Naive thymus-derived CD8-positive, alpha-beta T cell (primary cell): ENCODE measurements at regions not wholly inside any gene's neighbourhood (a gene's known extent, or its start where the extent isn't known, plus 50 kb on each side); places are given as distances from the start of the nearest gene placed in this dataset.

Experiments used
- ATAC-seq, 2 donors: fragments of 150-1000 bp; cut with Tn5 transposase in 1 of 2; sonication (Bioruptor Pico), chemical (Tn5 transposase) in 1 of 2; 1 replicate in 1 of 2; 2 replicates in 1 of 2; pipeline ENCODE4 v1.10.0; 2021; ENCODE audit warnings: mild to moderate bottlenecking in 2 of 2, moderate library complexity in 2 of 2
- POLR2A ChIA-PET: fragments of 350-600 bp; sonication (Branson Sonifier 250); formaldehyde crosslinking; loops from one replicate; lab custom pipeline; 2021; ENCODE audit warnings: antibody characterized with exemption; lab: Charles Lee
- DNase-seq, 10 donors: peaks; one replicate each; pipeline versions ENCODE4 v3.0.0 to v3.0.0-alpha.2; 2020 to 2022
- H3K27ac Mint-ChIP-seq, 10 donors: one replicate each; pipeline ENCODE4 v1.8.0; 2020 to 2022; ENCODE audit warnings: mild to moderate bottlenecking in 10 of 10, mixed read lengths in 10 of 10, moderate library complexity in 4 of 10, inconsistent platforms in 1 of 10
- H3K27me3 Mint-ChIP-seq, 5 donors: one replicate each; pipeline ENCODE4 v1.8.0; 2021 to 2022; ENCODE audit warnings: mixed read lengths in 5 of 5
- H3K36me3 Mint-ChIP-seq, 3 donors: one replicate each; pipeline ENCODE4 v1.8.0; 2020 to 2022; ENCODE audit warnings: mixed read lengths in 3 of 3, mild to moderate bottlenecking in 2 of 3, inconsistent platforms in 1 of 3
- H3K4me1 Mint-ChIP-seq, 4 donors: one replicate each; pipeline ENCODE4 v1.8.0; 2021 to 2022; ENCODE audit warnings: mixed read lengths in 4 of 4
- H3K4me3 Mint-ChIP-seq, 10 donors: one replicate each; pipeline ENCODE4 v1.8.0; 2020 to 2022; ENCODE audit warnings: mild to moderate bottlenecking in 10 of 10, mixed read lengths in 10 of 10, moderate library complexity in 6 of 10, inconsistent platforms in 1 of 10
- H3K9me3 Mint-ChIP-seq, 9 donors: one replicate each; pipeline ENCODE4 v1.8.0; 2020 to 2022; ENCODE audit warnings: mixed read lengths in 9 of 9, mild to moderate bottlenecking in 3 of 9, inconsistent platforms in 1 of 9, moderate library complexity in 1 of 9

DNA sequence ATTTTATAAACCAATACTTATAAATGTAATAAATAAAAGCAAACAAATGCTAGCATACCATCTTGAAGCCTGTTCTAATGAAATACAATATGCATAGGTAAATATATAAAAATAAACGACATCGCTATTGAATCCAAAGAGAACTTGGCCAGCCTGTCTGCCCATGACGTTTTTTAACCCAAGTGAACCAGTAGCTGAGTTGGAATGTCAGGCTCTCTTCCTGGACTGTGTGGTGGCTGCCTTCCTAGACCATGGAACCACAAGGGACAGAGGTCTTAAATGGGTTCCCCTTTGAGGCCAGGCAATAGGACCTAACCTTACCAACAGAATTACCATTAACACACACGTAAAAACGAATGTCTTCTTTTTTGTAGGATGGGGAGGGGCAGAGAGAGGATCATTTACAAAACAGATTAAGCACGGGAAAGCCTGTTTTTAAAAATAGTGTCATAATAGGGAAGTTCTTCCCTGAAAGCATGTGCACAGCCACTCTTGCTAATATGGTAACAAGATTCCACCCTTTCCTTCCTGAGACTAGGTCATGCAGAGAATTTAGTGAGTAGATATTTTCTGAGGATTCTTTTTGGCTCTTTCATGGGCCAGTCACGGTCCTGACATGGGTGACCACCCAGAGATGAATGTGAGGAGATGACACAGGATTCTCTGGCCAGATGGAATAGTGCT, 69.4 kb upstream of the ACSL1 start:
- Mint-ChIP-seq H3K9me3 (peaks cover 0 to 5% (median 3%) of the 10 kb centered on the region in 9 donors), H3K36me3 (no peaks in the 10 kb centered on the region), H3K4me3 (no peak overlapping the region), H3K27ac (peak overlapping the region in 1 of 10 donors; percentile 60), H3K4me1 (peaks cover 0 to 13% (median 3%) of the 10 kb centered on the region in 4 donors), H3K27me3 (peaks cover 10 to 24% (median 14%) of the 10 kb centered on the region in 5 donors)
- DNase-seq = no peak
- POLR2A ChIA-PET = no interaction called here
- no peak for ATAC-seq

GRCh38 chr4:184896868-184897715, 71.3 kb upstream of the ACSL1 start:
- H3K4me3 Mint-ChIP-seq = no peak overlapping the region
- H3K27ac Mint-ChIP-seq = no peak overlapping the region
- DNase-seq (no peak), ATAC-seq (no peak)
- H3K36me3 Mint-ChIP-seq = no peaks in the 10 kb centered on the region
- POLR2A ChIA-PET = no interaction called here
- H3K9me3 Mint-ChIP-seq = peaks cover 0 to 5% (median 3%) of the 10 kb centered on the region in 9 donors
- peaks cover 6 to 20% (median 9%) of the 10 kb centered on the region in 5 donors for H3K27me3 Mint-ChIP-seq
- peaks cover 0 to 13% (median 0%) of the 10 kb centered on the region in 4 donors for H3K4me1 Mint-ChIP-seq

DNA sequence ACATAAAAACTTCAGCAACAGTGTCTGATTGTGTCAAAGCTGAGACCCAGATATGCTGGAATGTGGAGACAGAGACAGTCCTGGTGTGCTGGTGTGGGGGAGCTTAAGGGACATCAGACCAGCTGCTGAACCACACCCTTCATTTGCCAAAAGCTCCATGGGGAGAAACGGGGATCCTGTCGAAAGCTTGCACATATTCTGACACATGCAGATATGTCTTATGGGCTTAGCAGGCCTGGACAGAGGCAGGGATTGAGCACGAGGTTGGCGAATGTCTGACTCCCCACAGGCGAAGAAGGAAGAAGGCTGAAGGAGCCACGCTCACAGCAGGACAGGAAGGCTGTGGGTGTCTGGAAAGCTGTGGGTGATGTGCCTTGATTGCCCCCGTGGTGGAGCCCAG, 72.1 kb upstream of the ACSL1 start:
- H3K9me3 Mint-ChIP-seq = peaks cover 0 to 5% (median 3%) of the 10 kb centered on the region in 9 donors
- H3K4me1 Mint-ChIP-seq = peaks cover 0 to 13% (median 0%) of the 10 kb centered on the region in 4 donors
- H3K36me3 Mint-ChIP-seq = no peaks in the 10 kb centered on the region
- no peak overlapping the region for H3K4me3 Mint-ChIP-seq
- POLR2A ChIA-PET = no interaction called here
- peak overlapping the region in 1 of 10 donors; percentile 12 for H3K27ac Mint-ChIP-seq
- ATAC-seq (no peak), DNase-seq (no peak)
- H3K27me3 Mint-ChIP-seq = peaks cover 6 to 20% (median 9%) of the 10 kb centered on the region in 5 donors

DNA sequence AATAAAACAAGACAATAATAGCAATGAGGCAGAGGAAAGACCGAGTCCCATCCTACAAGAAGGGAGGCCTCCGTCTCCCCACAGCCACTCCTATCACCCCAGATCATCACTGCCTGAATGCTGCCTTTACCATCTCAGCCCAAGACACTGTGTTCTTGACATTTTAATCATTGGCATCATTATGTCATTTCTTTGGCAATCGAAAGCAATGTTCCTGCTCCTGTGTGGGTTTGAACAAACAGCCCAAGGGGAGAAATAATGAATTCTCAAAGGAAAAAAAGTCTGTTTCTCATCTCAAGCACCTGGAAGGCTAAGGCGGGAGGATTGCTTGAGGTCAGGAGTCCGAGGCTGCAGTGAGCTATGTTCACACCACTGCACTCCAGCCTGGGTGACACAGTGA, 73.0 kb upstream of the ACSL1 start:
- no peak overlapping the region for H3K27ac Mint-ChIP-seq
- ATAC-seq = no peak
- POLR2A ChIA-PET = no interaction called here

DNA sequence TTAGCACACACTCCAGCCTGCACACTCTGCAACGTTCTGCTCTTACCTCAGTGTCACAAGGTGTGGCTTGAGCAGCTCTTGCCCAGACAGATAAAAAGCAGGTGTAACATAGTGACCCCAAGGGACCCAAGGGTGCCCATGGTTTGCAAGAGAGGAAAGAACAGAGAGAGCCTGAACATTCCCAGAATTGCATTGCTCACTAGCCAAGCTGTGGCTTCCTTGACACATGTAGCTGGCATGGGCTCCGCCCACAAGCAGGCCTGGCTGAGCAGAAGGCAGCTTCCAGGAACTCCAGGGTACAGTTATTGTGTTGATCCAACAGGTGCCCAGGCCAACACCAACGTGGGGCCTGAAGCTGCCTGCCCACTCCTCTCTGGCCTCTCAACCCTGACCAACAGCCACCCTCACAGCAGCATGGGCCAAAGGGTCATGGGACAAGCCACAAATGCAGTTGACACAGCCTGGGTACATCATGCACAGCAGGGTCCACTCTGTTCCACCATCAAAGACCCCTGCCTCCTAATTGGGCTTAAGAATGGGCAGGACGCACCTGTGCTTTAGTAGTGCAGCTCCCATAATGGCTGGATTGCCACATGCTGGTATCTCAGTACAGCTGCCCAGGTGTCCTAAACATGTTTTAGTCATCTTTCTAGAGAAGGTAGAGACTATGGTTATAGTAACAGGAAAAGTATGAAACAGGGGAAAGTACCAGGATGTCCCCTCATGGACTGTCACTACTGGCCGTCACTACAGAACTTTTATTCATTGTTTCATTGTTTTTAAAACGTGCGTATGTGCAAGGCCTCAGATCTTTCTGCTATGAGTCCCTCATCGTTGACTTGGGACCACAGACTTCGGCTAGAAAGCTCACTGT, 73.7 kb upstream of the ACSL1 start:
- POLR2A ChIA-PET = no interaction called here
- ATAC-seq (no peak), DNase-seq (no peak)
- H3K27ac Mint-ChIP-seq = no peak overlapping the region
- no peak overlapping the region for H3K4me3 Mint-ChIP-seq
- no peaks in the 10 kb centered on the region for H3K36me3 Mint-ChIP-seq
- H3K4me1 Mint-ChIP-seq = peaks cover 0 to 13% (median 0%) of the 10 kb centered on the region in 4 donors
- no peaks in the 10 kb centered on the region for H3K9me3 Mint-ChIP-seq
- H3K27me3 Mint-ChIP-seq = peaks cover 4 to 14% (median 6%) of the 10 kb centered on the region in 5 donors

More for the DNA sequence above, 73.0 kb upstream of the ACSL1 start:
- Mint-ChIP-seq H3K4me1 (peaks cover 0 to 13% (median 0%) of the 10 kb centered on the region in 4 donors), H3K36me3 (no peaks in the 10 kb centered on the region), H3K27me3 (peaks cover 6 to 19% (median 9%) of the 10 kb centered on the region in 5 donors), H3K4me3 (no peak overlapping the region), H3K9me3 (peaks cover 0 to 4% (median 1%) of the 10 kb centered on the region in 9 donors)
- no peak for DNase-seq

DNA sequence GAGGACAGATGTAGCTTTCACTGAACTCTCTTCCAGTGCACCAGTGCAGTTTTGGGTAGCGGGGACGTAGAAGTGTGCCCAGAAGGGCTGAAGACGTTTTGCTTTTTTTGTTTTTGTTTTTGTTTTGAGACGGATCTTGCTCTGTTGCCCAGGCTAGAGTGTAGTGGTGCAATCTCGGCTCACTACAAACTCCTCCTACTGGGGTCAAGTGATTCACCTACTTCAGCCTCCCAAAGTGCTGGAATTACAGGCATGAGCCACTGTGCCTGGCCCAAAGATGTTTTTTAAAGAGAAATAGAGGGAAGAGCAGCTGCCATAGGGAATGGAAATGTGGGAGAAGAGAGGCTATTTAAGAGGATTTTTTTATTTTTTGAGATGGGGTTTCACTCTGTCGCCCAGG, 74.4 kb upstream of the ACSL1 start:
- Mint-ChIP-seq H3K4me3 (no peak overlapping the region), H3K9me3 (no peaks in the 10 kb centered on the region), H3K36me3 (no peaks in the 10 kb centered on the region), H3K27ac (no peak overlapping the region), H3K27me3 (peaks cover 4 to 14% (median 6%) of the 10 kb centered on the region in 5 donors), H3K4me1 (peaks cover 0 to 12% (median 0%) of the 10 kb centered on the region in 4 donors)
- ATAC-seq (no peak), DNase-seq (no peak)
- POLR2A ChIA-PET = no interaction called here

GRCh38 chr4:184902550-184902949, 76.8 kb upstream of the ACSL1 start:
- no peaks in the 10 kb centered on the region for H3K9me3 Mint-ChIP-seq
- POLR2A ChIA-PET = no interaction called here
- DNase-seq (no peak), ATAC-seq (no peak)
- H3K27me3 Mint-ChIP-seq = peaks cover 0 to 9% (median 0%) of the 10 kb centered on the region in 5 donors
- peaks cover 0 to 3% (median 1%) of the 10 kb centered on the region in 4 donors for H3K4me1 Mint-ChIP-seq
- H3K36me3 Mint-ChIP-seq = no peaks in the 10 kb centered on the region
- no peak overlapping the region for H3K27ac Mint-ChIP-seq
- no peak overlapping the region for H3K4me3 Mint-ChIP-seq

DNA sequence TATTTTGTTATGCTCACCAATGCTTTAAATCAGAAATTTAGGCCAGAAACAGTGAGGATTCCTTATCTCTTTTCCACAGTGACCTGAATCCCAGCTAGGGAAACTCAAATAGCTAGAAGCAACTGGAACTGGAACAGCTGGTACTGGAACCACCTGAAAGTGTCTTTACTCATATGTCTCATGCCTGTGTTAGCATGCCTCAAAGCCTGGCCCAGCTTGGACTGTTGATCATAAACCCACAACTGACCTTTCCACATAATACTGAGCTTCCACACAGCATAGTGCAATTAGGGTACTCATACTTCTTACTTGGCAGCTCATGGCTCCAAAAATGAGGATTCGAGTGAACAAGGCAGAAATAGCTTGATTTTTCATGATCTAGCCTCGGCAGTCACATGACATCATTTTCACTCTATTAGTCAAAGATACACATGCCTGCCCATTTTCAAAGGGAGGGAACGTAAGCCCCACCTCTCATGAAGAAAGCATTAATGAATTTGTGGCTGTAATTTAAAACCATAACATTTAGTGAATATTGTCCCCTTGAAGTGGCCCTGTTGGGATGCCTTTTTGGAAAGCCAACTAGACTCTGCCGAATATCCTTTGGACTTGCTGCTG, 80.8 kb upstream of the ACSL1 start:
- DNase-seq (no peak), ATAC-seq (no peak)
- H3K4me1 Mint-ChIP-seq = peaks cover 0 to 9% (median 4%) of the 10 kb centered on the region in 4 donors
- H3K4me3 Mint-ChIP-seq = no peak overlapping the region
- no peaks in the 10 kb centered on the region for H3K36me3 Mint-ChIP-seq
- H3K9me3 Mint-ChIP-seq = peaks cover 0 to 6% (median 2%) of the 10 kb centered on the region in 9 donors
- H3K27ac Mint-ChIP-seq = no peak overlapping the region
- H3K27me3 Mint-ChIP-seq = no peaks in the 10 kb centered on the region
- POLR2A ChIA-PET = no interaction called here

DNA sequence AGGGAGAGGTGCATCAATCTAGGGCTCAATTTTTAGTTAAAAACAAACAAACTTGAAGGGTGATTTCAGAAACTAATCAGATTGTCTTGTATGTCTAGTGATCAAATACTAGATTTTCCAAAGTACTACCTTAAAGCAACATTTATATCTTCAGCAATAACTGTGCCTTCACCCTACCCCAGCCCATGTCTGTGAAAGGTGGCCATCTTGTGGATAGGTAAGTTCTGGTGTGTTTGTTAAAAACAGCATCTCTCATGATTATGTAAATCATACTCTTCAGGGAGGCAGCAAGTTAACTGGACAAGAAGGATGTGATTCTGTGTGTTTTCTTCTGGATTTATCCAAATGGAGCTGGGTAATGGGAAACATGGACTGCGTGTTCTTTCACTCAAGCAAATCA, 81.4 kb upstream of the ACSL1 start:
- Mint-ChIP-seq H3K4me1 (peaks cover 0 to 9% (median 4%) of the 10 kb centered on the region in 4 donors), H3K9me3 (peaks cover 0 to 11% (median 7%) of the 10 kb centered on the region in 9 donors), H3K4me3 (no peak overlapping the region), H3K27ac (peak overlapping the region in 1 of 10 donors; percentile 2), H3K36me3 (peaks cover 0 to 6% (median 0%) of the 10 kb centered on the region in 3 donors), H3K27me3 (peaks cover 0 to 2% (median 2%) of the 10 kb centered on the region in 5 donors)
- ATAC-seq (no peak), DNase-seq (no peak)
- POLR2A ChIA-PET = no interaction called here

GRCh38 chr4:184907810-184908209, 82.0 kb upstream of the ACSL1 start:
- H3K9me3 Mint-ChIP-seq = peaks cover 0 to 16% (median 12%) of the 10 kb centered on the region in 9 donors
- peaks cover 0 to 10% (median 0%) of the 10 kb centered on the region in 3 donors for H3K36me3 Mint-ChIP-seq
- ATAC-seq (no peak), DNase-seq (no peak)
- no peak overlapping the region for H3K4me3 Mint-ChIP-seq
- peaks cover 0 to 6% (median 2%) of the 10 kb centered on the region in 5 donors for H3K27me3 Mint-ChIP-seq
- POLR2A ChIA-PET = no interaction called here
- H3K4me1 Mint-ChIP-seq = peaks cover 0 to 9% (median 4%) of the 10 kb centered on the region in 4 donors
- no peak overlapping the region for H3K27ac Mint-ChIP-seq

DNA sequence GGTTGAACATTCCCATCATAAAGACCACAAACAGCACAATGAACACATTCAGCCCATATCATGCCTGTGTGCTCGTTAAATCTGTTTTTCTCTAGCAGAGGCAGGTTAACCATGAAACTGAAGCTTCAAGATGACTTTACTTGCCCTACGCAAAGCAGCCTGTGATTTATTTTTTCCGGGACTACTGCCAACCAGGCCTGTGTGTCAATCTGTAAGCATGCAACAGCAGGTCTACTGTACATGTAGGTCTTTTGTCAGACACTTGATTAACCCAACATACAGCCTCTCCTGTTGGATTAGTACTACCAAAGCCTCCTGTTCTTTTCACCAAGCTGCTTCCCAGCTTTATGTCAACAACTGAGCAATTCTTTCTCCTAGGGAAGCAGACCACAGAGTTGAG, 85.5 kb upstream of the ACSL1 start:
- DNase-seq = no peak
- H3K4me1 Mint-ChIP-seq = peaks cover 0 to 9% (median 4%) of the 10 kb centered on the region in 4 donors
- no peak overlapping the region for H3K27ac Mint-ChIP-seq
- H3K36me3 Mint-ChIP-seq = peaks cover 0 to 10% (median 0%) of the 10 kb centered on the region in 3 donors
- H3K4me3 Mint-ChIP-seq = no peak overlapping the region
- no peak for ATAC-seq
- POLR2A ChIA-PET = no interaction called here
- peaks cover 0 to 37% (median 17%) of the 10 kb centered on the region in 9 donors for H3K9me3 Mint-ChIP-seq
- peaks cover 2 to 11% (median 4%) of the 10 kb centered on the region in 5 donors for H3K27me3 Mint-ChIP-seq
